GM18517 (cell line): ENCODE measurements at regions not wholly inside any gene's neighbourhood (a gene's known extent, or its start where the extent isn't known, plus 50 kb on each side); places are given as distances from the start of the nearest gene placed in this dataset.

Source experiments
- ATAC-seq: cut with Tn5 transposase; IDR thresholded peaks from one replicate; pipeline ENCODE4 v1.9.1; 2021; ENCODE audit warnings: mild to moderate bottlenecking, moderate library complexity; ENCODE audit not compliant: unreplicated experiment

DNA sequence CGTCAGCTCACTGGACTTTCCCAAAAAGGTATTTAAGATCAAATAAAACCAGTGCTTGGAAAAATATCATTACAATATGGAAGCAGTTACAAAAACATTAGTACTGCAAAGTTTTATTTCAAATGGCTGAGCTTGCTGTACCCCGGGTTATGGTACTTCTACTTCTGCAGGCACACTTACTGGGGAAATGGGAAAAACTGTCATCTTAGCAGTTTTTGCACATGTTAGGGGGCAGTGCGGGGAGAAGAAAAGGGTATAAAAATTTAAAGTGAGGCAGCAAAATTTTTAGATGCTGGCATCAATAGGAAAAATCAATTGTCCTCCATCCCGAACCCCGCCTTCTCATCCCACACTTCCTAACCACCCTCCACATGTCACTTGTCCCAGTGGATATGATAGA is 133.4 kb downstream of the ATG4C start:
- no peak for ATAC-seq

DNA sequence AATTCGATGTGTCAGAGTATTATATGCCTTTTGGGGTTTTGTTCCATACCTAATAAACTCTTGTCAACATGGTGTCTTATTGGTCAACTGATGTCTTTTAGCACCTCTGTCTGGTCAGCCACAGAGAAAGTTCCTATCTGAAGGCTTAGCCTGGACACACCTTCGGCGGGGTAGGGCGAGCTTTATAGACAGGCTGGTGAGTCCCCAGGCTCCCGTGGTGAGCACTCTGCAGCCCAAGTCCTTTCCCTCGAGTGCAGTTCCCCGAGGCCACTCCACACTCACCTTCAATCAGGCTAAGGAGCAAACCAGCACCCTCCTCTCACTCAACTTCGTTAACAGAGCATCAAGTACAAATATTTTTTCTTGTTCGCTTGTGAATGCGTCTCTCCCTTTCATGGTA is 133.9 kb downstream of the ATG4C start:
- no peak for ATAC-seq

DNA sequence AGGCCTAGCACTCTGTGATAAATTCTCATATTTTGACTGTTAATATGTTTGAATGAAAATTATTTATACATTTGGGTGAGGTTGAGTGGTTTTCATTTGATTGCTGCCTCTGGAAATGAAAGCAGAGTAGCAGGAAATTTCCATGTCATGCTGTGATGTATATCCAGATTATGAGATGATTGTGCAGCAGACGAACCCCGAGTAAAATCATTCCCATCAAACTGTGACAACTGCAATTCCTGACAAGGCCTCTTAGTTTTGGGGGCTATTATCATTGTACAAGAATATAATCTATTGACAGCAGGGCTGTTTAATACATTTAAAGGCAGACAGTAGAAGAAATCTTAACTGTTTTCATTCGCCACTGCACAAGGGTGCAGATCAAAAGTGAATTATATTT is 134.8 kb downstream of the ATG4C start:
- no peak for ATAC-seq

DNA sequence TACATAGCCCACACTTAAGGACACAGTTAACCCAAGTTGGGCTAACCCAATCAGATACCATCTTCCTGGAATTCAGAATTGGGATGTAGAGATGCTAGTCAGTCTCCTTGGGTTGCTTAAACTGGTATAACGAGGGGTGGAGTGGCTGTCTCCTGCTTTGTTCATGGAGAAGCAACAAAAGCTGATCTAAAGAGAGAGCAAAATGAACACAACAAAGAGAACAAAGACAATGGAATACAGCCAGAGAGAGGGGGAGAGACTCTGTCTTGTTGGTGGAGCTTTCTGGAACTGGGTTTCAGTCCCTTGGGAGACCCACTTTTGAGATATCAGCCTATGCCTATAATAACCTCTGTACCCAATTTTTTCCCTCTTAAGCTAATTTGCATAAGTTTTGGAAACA is 138.1 kb downstream of the ATG4C start:
- ATAC-seq, result no peak

DNA sequence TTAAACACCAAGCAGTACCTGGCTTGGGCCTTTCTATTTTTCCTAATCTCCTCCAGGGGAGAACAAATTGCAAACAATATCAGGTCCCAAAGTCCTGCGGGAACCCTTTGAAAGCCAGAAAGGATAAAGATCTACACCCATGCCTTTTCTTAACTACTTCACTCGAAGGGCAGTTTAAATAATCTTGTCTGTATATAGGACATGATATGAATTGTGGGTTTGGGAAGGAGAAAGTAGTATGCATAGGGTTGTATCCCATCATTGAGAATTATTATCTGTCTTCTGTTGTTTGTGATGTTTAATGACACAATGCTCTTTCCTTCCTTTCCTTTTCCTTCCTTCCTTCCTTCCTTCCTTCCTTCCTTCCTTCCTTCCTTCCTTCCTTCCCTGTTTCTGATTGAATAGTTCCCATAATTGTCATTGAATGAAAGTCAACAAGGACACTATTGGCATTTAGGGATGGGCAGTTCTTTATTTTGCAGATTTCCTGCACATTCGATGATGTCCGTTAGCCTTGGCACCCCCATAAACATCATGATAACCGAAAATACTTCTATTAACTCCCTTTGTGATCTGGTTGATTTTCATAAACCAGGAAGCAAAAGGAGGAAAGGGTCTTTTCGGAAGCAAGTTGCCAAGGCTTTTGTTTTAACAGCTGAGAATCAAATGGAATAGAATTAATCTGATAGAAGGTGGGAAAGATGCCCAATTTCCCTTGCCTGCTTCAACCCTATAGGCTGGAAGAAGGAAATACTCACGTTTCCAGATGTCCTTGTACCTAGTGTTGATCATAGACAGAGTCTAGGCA is 141.3 kb downstream of the ATG4C start:
- ATAC-seq, result no peak

DNA sequence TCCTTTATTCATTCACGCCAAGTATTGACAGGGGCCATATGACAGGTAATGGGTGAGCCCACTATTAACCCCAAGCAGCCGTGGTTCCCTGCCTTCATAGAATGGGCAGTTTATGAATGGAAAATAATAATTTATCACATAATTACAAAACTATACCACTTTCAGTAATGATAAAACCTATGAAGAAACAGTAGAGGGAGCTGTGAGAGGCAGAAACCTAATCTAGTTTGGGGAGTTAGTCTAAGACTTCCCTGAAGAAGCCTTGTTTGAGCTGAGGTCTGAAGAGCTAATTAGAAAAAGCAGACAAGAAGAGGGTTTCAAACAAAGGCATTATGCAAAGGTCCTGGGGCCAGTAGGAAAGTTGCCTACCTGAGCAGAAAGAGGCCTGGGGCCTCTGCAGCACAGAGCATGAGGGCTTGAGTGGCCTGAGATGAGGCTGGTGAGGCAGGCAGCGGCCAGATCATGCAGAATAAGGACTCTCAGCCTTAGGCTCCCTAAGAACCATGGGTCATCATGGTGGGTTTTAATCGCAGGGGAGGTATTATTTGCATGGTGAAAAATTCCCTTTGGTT is 142.8 kb downstream of the ATG4C start:
- ATAC-seq, result no peak

DNA sequence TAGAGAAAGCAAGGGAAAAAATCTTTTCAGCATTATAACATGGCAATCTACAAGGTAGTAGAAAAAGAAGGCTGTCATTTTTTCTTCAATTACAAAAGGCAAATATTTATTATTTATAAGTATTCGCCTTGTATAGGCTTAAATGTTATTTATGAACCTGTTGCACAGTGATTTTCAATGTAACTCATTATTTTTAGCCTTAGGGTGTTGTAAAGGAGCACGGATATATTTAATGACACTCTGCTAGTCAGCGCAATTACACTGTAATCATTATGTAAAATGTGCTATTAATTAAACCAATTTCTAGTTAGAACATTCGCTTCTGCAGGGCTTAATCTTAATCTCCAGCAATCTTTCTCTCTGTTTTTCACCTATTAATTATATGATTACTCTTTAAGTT is 145.0 kb downstream of the ATG4C start:
- no peak for ATAC-seq

DNA sequence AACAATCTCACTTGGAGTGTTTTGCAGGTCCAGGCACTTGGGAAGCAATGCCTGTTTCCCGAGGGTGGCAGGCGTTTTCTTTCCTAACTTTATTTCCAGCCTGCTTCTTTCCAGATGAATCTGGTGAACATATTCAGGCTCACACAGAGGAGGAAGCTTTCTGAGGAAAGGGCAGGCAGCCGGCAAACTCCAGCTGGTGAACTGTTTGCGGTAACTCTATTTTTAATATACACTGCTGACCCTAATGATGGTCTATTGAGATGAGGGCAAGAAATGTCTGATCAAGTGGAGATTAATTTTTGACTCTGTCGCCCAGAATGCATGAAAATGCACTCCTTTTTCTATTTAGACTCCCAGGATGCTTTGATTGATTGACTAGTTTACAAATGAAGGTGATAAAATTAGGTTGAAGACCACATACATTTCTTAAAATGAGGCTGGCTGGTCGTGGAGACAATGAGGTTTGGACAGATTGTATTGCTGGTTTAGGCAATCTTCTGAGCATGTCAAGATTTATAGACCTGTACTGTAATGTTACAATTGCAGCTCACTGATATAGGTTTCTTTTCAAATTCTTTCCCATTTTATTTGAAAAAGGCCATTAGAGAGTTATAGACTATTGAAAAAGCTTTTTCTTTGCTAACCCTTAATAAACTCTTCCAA is 153.8 kb downstream of the ATG4C start:
- no peak for ATAC-seq

DNA sequence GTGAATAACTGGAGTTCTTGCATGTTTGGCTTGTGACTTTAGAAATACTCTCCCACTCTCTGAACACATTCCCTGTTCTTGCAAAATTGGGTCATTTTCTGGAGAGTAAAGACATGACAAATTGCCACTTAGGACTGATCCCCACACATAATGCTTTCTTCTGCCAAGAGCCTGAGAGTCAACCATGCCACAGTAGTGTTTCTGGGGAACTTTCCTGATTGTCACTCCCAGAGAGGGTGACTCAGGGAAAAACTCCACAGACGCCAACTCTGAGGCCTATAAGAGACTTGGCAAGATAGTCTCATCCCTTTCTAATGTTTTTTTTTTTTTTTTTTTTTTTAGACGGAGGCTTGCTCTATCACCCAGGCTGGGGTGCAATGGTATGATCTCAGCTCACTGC is 157.8 kb downstream of the ATG4C start:
- no peak for ATAC-seq

DNA sequence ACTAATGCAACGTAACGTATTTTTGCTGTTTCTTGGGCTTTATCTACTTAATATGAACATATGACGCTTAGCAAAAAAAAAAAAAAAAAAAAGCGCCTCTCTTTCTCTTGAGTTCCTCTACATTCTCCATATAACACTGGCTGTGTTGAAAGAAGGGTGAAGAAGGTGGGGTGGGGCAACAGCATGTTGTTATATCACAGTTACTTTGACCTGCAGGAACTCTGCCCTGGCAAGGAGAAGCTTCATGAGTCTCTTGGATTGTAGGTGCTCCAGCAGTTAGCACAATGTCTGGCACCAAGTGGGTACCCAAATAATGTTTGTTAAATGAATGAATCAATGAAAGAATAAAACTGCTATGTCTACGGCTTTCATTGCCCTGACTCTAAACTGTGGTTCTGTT is 162.6 kb downstream of the ATG4C start:
- ATAC-seq, result no peak

DNA sequence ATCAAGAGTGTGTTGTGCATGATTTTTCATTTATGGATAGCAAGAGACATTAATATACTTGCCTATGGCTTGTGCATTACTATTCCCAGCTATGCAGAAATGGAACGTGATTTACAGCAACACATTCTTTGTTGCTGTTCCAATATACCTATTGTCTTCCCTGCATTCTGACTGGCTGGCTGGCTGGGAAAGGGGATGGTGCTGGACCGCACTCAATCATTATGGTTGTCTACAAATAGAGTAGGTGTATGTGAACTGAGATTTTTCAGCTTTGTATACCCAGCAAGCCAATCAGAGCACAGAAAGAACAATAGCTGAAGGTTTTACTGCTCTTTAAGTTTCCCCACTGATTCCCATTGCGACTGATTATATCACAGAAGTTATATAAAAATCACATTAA is 167.5 kb downstream of the ATG4C start:
- ATAC-seq, result no peak

DNA sequence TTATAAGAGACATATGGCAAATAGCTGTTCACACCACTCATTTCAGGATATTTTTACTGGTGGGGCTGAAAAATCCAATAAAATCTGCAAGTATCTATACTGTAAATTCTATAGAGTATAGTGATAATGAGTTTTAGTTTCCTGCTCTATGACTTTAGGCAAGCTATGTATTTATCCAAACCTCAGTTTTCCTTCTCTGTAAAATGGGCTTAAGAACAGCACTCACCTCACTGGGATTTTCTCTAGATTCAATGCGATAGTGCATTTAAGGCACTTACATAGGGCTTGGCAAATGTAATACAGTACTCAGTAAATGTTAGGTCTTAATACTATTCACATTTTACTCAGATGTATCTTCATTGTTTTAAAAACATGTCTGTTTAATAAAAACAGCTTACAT is 168.7 kb downstream of the ATG4C start:
- no peak for ATAC-seq

DNA sequence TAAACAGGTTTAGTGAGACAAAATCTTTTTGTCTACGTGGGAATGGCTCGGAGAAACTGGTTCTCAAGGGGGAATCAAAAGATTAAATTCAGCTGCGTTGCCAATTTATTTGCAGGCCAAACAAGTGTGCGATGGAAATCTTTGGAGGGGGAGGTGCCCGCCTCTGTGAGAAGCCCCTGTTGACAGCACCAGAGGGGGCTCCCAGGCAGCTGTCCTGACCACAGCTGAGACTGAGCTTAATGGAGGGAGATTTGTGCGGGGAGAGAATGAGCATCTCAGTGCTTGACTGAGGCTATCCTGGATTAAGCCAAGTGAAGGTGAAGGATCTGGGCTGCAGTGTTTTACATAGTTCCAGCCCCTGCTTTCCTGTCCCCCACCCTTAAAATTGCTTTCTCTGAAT is 169.7 kb downstream of the ATG4C start:
- ATAC-seq, result no peak

DNA sequence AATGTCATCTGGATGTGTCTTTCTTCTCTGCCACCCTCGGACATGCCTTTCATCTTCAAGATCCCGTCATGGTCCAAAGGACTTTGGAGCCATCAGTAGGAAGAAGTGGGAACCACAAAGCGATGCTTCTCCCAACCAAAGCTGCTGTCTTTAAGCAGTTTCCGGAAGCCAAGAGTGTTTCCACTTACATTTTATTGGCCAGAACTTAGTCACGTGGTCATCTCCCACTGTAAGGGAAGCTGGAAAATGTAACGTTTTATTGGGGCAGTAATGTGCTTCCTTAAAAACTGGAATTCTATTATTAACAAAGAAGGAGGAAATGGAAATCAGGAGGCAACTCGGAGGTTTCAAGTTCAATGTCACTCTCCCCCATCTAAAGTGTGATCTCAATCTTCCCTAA is 170.8 kb downstream of the ATG4C start:
- ATAC-seq, result no peak

DNA sequence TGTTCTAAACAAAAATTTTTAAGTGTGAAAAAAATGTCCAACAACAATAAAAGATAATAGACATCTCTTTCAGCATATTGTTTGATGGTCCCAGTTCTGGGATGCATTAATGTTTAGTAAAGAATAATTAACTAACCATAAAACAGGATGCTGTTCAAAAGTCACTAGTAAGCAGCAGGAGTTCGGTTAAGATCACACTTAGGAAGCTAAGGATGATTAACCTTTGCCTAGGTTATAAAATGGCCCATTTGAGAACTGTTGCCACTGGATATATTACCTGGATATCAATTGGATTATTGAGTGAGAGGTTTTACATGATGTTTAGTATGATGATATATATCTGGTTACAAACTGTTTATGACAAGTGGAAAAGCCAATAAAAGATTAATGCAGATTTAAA is 171.7 kb downstream of the ATG4C start:
- ATAC-seq, result no peak

DNA sequence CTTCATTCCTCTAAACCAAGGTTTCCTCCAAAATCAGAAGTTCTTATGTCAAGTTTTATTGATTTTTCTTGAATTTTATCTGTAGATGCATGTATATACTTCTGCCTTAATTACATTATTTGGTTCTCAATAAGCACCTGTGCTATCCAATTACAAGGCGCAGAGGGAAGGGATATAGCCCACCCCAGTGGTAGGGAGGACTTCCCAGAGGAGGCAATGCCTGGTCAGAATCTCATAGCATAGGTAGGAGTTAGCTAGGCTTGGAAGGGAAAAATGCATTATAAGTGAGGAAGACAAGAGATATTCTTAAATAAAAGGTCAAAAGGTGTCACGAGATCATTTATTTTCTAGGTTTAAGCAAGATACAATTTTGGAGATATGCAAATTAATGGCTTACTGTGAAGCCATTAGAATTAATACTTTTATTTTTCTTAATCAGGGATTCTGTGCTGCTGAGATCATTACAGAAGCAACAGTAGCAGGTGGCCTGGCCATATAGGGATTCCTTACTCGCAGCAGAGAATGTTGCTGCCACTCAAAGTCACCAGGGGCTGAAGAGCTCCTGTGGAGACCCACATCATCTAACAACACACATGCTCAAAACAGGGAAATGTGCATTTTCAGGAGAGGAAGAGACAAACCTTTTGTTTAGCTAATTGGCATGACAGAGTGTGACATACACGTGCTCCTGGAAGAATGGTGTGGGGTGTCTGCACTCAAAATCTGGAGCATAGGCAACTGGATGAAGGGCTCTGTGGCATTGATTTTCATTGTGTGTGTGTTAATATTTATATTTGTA is 178.3 kb downstream of the ATG4C start:
- ATAC-seq, result no peak

DNA sequence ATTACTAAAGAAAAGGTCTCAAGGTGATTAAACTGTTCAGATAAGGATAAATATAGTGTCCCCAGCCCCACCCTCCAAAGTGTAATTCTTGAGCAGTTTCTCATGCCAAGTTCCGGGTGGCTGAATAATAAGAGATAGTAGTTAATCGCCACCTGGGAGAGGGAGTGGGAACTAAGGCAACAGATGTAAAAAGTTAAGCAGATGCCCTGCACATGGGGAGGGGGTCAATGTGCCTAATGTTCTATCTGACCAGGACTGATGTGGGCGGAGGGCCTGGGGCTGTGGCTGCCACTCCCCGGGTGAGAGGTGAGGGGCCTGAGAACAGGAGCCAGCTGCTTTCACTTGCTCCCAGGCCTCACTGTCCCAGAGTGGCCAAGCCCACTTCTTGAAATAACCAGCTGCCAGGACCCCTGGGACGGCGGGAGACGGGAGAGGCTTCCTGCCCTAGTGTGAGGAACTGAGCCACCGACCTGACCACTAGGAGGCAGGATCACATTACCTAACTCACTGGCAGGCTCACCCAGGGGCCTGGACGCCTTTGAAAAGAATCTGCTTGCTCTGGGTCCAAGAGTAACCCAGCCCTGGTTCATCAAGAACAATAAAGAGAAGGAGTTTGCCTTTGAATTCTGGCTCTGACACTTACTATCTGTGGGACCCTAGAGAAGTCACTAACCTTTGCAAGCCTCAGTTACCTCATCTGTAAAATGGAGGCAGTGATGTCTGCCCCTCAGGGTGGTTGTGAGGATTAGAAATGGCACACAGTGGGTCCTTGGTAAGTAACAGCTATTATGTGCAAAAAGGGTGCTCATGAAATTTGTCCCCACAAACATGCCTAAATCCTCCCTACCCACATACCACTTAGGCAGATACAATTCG is 179.2 kb downstream of the ATG4C start:
- no peak for ATAC-seq

DNA sequence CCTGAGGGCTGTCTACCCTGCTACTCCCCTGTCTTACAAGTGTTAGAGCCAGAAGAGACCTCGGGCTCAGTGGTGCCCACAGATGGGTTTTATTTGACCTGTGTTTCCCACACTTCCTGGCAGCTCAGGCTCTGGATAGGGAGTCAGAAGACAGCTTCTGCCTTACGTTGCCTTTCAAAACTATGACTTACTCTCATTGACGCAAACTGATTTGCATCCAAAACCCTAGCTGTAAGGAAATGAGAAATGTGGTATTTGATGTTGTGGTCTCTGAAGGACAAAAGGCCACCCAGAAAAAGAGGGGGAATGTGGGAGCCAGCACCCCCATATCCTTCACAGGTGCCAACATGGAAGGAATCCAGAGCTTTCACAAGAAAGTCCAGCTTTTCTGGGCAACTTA is 180.2 kb downstream of the ATG4C start:
- ATAC-seq, result no peak

DNA sequence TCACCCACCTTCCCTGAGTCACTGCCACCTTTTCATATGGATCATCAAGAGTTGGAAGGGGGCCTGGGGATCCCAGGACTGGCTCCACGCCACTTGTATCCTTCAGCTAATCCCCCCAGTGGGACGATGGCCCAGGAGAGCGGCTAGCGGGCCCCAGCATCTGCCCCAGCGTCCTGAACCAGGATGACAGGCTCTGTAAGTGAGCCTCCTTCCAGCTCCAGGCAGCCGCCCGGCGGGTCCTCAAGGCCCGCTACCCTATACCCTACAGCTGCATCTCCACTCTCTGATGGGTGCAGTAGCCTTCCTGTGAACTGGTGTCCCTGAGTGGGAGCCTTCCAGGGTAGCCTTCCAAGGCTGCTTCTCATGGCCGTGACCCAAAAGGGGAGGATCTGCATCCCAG is 183.1 kb downstream of the ATG4C start:
- no peak for ATAC-seq

DNA sequence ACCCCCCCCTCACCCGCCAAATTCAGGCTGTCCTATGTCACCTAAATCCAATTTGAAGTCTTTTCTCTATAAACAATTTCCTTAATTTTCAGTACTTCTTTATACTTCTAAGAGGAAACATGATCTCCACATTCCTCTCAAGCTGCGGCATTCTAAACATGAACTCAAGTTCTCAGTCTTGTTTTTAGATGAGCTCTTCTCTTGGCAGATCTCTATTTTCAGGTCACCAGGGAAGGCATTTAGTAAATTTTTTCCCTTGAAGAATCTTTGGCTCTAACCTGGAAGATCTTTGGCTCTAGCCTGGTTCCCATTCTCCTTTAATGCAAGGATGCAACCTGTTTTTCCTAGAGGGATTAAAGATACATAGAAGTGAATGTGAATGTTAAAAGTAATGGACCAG is 193.4 kb downstream of the ATG4C start:
- no peak for ATAC-seq

DNA sequence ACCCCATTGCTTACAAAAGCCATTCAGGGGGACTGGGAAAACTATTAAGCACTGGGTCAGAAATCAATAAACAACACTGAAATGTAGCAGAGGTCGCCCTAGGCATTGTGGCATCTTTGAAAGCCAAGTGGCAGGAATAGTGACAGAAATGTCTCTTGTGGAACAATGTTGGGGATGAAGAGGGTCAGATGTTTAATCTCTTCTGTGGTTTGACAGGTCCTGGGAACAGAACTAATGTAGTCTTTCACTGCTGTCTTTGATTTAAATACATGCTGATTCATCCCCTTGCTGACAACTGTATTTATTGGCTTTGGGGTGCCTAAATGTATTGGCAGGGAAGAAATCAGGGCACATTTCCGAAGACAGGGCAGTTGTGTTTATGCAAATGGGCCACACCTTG is 194.8 kb downstream of the ATG4C start:
- no peak for ATAC-seq
